ENCODE measurements at regions not wholly inside any gene's neighbourhood (a gene's known extent, or its start where the extent isn't known, plus 50 kb on each side); places are given as distances from the start of the nearest gene placed in this dataset.
A peak's percentile ranks its signal among the peaks of the same experiment; 100 is the strongest.

DNA sequence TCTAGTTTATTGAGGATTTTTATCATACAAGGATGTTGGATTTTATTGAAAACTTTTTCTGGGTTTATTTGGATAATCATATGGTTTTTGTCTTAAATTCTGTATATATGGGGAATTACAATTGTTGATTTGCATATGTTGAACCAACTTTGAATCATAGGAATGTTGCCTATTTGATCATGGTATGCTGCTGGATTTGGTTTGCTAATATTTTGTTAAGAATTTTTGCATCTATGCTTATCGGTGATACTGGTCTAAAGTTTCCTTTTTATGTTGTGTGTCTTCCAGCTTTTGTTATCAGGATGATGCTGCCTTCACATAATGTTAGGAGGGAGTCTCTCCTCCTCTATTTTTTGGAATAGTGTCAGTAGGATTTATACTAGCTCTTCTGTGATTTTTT, 745.0 kb downstream of the PRELID2 start:
- DNase-seq (ENCODE audit: low read depth): no peak
- TF ChIP-seq, protein P1, sequence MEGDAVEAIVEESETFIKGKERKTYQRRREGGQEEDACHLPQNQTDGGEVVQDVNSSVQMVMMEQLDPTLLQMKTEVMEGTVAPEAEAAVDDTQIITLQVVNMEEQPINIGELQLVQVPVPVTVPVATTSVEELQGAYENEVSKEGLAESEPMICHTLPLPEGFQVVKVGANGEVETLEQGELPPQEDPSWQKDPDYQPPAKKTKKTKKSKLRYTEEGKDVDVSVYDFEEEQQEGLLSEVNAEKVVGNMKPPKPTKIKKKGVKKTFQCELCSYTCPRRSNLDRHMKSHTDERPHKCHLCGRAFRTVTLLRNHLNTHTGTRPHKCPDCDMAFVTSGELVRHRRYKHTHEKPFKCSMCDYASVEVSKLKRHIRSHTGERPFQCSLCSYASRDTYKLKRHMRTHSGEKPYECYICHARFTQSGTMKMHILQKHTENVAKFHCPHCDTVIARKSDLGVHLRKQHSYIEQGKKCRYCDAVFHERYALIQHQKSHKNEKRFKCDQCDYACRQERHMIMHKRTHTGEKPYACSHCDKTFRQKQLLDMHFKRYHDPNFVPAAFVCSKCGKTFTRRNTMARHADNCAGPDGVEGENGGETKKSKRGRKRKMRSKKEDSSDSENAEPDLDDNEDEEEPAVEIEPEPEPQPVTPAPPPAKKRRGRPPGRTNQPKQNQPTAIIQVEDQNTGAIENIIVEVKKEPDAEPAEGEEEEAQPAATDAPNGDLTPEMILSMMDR (conservative IDR thresholded peaks at IDR 0.05; ENCODE audit: low read depth, low read length): no peak
- no peak overlapping the region for H3K4me3 ChIP-seq (ENCODE audit: low read depth, low read length)

DNA sequence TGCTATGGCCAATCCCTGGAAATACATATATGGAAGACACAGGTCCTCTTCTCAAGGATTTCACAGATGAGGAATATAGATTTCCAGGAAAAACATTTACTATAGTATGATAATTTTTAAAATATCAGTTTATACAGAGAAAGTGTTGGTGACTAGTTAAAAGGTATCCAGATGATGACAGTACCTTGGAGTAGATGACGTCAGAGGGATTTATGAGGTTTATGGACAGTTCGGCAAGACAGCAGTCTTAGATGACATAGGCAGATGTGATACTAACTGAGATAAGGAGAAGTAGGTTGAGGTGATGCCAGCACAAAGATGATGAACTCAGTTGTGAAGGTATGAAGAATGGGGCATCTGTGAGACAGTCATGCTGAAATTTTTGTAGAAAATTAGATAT, 750.3 kb downstream of the PRELID2 start:
- TF ChIP-seq, protein P1 (conservative IDR thresholded peaks at IDR 0.05; ENCODE audit: low read depth, low read length): no peak
- DNase-seq (ENCODE audit: low read depth): no peak
- H3K4me3 ChIP-seq (ENCODE audit: low read depth, low read length): no peak overlapping the region

DNA sequence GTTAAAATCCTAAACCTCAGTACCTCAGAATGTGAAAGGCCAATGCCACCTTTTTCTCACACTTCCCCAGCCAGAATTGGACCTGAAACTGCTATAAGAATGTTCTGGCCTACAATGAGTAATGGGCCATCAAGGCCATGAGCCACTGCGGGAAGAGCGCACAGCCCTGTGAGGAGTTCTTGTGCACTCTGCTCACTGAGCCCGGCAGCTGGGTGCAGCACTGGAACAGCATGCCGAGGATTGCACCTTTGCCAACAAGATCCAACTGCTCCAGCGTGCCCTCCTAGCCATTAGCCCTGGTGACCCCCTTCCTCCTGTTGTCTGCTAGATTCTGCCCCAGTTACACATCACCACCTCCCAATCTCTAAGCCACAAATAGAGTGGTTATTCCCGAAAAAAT, 758.1 kb downstream of the PRELID2 start:
- TF ChIP-seq, protein P1 (conservative IDR thresholded peaks at IDR 0.05; ENCODE audit: low read depth, low read length): no peak
- DNase-seq (ENCODE audit: low read depth): no peak

DNA sequence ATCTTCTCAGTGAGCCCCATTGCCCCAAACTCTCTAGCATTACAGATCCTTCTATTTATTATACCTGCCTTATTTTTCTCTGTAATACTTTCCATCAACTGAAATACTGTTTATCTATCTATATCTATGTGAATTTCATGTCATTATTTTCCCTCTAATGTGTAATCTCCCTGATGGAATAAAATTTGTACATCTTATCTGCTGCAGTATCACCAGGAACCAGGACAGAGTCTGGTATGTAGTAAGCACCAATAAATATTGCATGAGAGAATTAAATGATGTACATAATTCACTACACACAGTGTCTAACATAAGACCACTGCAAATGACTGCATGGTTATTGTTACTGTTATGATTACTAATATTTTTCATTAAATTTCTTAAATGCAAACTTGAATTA, 759.1 kb downstream of the PRELID2 start:
- TF ChIP-seq, protein P1 (conservative IDR thresholded peaks at IDR 0.05; ENCODE audit: low read depth, low read length): no peak
- DNase-seq (ENCODE audit: low read depth): no peak
- H3K4me3 ChIP-seq (ENCODE audit: low read depth, low read length): no peak overlapping the region

More for the DNA sequence above, 758.1 kb downstream of the PRELID2 start:
- H3K4me3 ChIP-seq (ENCODE audit: low read depth, low read length): no peak overlapping the region

DNA sequence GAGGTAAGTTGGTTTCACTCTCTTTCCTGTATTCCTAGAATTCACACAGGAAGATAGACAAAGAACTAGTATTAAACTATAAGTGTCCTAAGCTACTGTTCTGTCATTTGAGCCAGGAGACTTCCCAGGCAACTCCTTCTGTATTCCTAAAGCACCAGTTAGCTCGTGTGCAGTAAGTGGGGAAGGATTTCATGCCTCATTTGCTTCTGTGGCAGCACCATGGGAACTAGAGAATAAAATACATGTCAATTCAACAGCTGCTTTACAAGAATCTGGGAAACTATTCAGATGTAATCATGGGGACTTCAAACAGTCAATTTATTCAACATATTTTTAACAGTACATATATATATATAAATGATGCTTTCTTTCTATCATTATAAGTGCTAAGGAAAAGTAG, 762.3 kb downstream of the PRELID2 start:
- H3K4me3 ChIP-seq (ENCODE audit: low read depth, low read length): no peak overlapping the region
- TF ChIP-seq, protein P1 (conservative IDR thresholded peaks at IDR 0.05; ENCODE audit: low read depth, low read length): no peak
- DNase-seq (ENCODE audit: low read depth): peak; percentile 52

DNA sequence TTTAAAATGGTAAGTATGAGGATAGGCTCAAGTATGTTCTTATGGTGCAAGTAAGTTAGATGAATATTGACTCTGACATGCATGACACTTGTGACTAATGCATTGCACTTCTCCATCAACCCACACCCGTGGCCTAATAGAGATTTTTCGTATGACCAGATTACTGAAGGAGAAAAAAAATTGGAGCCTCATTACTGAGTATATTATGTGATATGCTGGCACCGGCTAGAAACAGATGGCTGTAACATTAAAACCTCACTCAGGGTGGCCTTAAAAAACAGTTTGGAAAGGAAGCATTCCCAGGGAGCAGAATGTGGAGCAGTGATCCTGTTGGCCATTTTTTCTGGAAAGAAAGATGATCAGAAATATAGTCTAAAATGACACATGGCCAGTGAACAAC, 766.4 kb downstream of the PRELID2 start:
- TF ChIP-seq, protein P1 (conservative IDR thresholded peaks at IDR 0.05; ENCODE audit: low read depth, low read length): no peak
- no peak overlapping the region for H3K4me3 ChIP-seq (ENCODE audit: low read depth, low read length)
- DNase-seq (ENCODE audit: low read depth): no peak

DNA sequence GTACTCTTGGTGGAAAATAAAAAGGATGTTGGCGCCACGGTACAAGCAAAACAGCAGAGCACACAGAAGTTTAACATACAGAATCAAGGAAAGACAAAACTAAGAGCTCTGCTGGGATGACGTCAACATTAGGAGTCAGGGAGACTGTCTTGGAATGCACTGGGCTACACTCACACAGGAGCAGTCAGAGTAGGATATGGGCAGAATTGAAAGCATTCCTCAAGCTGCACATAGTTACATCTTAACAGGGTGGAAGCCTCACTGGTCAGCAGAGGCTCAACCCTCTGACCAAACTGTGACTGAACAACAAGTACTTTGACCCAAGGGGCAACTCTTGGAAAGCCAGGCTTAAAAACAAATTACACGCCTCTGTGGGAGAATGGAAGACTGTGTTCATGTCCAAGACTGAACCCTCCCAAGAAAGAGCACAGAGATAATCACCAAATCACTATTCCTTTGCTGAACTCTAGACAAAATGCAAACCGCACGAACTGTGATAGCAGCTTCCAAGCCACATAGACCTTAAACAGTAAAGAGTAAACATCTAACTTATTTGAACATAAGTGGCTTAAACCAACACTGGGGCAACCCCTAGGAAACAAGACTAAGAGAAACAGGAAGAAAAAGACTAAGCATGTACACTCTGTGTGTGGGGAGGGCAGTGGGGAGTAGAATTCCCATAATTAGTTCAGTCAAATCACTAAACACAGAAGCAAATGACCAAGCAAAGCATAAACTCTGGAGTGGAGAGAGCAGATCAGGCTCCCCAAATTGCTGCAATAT, 772.7 kb downstream of the PRELID2 start:
- peak; percentile 93 for DNase-seq (ENCODE audit: low read depth)
- TF ChIP-seq, protein P1 (conservative IDR thresholded peaks at IDR 0.05; ENCODE audit: low read depth, low read length): no peak
- H3K4me3 ChIP-seq (ENCODE audit: low read depth, low read length): no peak overlapping the region
